ENCODE measurements at regions not wholly inside any gene's neighbourhood (a gene's known extent, or its start where the extent isn't known, plus 50 kb on each side); places are given as distances from the start of the nearest gene placed in this dataset.
"Not testable (repeated sequence)": the region's sequence is repeated elsewhere in the genome, so short reads cannot be mapped to it uniquely, and the experiment has no call there.

DNA sequence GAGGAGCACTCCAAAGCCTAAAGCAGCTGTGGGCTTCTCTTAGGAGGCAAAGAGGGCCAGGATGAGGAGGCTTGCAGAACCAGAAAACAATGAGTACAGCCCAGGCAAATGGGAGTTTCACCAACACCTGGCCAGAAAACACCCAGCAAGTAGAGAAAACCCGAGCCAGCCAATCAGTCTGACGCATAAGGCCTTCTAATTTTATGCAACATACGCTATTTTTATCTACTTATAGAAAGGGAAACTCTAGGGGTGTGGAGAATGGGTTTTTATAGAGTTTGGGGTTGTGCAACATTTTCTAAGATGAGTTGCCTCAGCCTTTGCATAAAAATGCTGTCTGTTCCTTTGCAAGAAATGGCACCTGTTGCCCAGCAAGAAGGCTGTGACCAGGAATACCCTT is 529.0 kb upstream of the CDH5 start:
- no peak for DNase-seq (ENCODE audit: low spot score)

DNA sequence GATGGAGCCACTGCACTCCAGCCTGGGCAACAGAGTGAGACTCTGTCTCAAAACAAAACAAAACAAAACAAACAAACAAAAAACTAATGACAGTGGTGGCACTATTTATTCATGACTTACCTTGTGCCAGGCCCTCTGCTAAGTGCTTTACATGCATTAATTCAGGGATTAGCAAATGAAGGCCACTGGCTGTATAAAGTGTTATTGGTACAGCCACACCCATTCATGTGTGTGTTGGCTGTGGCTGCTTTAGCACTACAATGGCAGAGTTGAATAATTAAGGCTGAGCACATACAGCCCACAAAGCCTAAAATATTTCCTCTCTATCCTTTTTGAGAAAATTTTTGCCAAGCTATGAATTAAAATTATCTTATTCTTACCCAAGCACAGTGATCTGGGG is 531.8 kb upstream of the CDH5 start:
- DNase-seq (ENCODE audit: low spot score), result no peak

DNA sequence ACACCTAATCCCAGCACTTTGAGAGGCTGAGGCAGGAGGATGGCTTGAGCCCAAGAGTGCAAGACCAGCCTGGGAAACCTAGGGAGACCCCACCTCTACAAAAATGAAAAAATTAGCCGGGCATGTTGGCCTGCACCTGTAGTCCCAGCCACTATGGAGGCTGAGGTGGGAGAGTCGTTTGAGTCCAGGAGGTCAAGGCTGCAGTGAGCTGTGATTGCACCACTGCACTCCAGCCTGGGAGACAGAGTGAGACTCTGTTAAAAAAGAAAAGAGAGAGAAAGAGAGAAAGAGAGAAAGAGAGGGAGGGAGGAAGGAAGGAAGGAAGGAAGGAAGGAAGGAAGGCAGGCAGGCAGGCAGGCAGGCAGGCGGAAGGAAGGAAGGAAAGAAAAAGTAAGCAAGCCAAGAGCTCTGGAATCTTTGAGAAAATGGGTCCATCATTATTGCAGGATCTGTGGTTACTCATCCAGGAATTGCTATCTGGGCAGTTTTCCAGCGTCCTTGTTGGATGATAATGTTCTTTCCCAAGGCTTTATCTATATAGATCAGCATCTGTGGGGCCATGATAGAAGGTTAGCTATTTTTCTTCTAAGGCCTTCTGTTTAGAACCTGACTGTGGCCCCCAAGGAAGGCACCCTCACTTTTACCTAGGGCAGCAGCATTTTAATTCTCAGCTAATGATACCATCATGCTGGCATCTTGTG is 533.2 kb upstream of the CDH5 start:
- no peak for DNase-seq (ENCODE audit: low spot score)

DNA sequence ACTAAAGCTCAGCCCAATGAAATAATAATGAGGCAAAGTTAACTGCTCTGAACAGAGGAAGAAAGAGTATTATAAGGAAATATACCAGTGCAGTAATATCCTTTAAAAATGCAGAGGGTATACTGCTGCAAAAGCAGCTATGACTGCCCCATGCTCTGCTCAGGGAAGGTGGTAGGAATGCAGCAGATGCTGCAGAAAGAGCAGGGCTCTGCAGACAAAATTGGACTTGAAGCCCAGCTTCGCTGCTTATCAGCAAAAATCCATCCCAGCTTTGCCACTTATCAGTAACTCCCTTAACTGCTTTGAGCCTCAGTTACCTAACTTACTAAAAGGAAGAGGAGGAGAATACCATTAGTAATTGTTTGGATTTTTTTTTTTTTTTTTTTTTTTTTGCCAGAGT is 533.8 kb upstream of the CDH5 start:
- DNase-seq (ENCODE audit: low spot score), result no peak

DNA sequence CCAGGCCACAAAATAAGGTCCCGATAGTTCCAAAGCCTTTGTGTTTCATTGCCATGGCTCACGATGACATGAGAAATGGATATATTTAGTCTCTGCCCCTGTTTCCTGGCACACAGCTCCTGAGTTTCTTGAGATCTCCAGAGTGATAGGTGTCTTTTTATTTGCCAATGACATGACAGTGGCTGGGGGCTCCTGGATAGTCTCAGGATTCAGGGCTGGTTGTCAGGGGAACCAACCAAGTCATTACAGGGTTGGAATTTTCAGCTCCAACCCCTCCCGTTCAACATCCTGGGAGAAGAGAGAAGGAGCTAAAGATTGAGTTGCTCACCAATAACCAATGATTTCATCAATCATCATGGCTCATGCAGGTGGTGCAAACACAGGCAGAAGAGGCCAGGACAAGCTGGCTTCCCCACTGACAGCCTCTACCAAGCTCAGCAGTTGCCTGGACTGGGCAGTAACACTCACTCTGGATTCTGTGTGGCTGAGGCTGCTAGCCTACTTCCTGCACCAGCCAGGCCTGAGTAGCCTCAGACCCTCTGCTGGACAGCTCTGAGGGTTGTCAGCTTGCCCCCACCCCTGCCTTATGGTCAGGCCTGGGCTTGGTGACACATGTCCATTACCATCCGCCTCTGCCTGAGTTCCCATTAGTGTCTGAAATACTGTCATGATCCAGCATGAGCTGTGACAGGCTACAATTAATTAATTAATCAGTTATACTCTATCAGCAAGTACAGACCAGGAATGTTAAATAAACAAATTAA is 534.4 kb upstream of the CDH5 start:
- no peak for DNase-seq (ENCODE audit: low spot score)

DNA sequence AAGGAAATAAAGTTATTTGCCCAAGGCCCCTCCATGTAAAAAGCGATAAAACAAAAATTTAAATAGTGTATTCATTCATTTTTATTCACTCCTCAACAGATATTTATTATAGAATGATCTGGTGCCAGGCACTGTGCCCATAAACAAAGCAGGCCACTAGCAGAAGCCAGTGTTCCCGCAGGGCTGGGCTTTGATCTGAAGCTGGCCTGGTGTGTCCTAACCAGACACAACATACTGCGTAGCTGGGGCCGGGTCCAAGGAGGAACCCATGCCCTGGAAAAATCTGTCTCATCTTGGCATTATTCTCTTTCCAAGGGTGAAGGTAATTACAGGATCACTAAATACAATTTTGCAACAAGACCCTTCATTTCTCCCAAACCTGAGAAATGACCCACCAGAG is 537.4 kb upstream of the CDH5 start:
- DNase-seq (ENCODE audit: low spot score), result no peak

DNA sequence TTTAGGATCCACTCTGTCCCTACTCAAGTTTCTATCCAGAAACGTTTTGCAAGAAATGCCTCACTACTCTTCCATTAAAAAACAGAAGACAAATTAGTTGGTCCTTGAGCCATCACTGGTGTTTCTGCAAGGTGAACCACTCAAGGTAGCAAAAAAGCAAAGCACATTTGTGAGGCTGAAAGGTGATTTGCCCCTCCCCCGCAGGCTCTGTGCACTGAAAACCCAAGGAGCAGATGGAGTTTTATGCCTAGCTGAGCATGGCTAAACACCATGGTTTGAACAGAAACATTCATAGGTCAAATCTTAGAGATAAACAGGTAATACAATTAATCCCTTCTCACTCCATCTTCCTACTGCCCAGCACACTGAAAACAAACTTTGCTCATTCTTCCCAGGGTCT is 538.2 kb upstream of the CDH5 start:
- DNase-seq (ENCODE audit: low spot score), result no peak

DNA sequence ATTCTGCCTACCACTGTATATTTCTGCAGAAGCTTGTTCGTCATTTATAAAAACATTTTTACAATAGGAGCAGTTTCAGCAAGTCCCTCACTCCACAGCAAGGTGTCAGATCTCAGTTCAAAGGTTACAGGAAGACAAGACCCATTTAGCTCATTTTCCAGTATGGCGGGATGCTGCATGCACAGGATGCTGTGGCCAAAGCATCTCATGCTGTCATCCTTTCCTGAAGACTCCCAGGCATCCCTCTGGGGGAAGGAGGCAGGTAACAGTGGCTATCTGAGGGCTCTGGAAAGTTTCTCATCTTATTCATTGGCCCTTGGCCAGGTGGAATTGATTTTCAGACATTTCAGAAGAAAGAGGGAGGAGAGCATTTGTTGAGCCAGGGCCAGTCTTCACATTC is 539.3 kb upstream of the CDH5 start:
- DNase-seq (ENCODE audit: low spot score), result no peak

DNA sequence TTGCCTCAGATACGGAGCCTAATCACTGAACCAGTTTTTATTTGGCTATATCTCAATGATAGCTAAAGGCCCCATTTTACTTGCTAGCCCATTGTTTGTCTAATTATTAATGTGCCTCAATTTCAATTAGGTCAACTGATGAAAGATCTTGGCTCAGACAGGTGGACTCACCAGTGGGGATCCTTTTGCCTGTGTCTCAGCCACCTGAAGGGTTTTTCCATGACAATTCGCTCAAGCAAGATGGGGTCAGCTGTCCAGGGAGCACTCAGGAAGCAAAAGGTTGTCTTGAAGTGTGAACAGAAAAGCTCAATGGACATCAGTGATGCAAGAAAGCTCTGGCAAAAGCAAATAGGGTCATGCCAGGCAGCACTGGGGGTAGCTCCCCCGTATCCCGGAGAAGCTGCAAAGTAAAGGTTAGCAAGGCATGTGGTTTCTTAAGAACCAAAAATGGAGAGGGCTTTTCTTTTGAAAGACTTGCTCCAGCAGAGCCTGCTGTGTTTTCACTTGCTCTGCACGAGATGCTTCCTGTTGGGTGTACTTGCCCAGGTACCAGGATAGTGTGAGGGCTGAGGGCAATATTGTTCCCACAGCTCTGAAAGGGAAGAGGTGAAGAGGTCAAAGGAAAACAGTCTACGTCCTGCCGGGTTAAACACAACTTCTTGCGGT is 541.2 kb upstream of the CDH5 start:
- no peak for DNase-seq (ENCODE audit: low spot score)

DNA sequence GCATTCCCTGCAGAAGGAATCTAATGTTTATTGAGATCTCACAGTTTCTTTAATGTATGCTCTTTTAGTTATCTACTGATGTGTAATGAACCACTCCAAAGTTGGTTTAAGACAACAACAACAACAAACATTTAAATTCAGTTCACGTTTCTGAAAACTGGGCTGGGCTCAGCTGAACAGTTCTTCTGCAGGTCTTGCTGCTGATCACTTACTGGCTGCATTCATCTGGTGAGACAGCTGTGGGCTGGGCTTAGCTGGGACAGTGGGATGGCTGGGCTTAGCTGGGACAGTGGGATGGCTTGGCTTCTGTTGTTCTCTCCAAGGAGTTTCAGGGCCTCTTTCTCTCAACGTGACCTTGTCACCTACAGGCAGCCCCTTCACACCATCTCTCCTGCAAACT is 544.3 kb upstream of the CDH5 start:
- DNase-seq (ENCODE audit: low spot score), result no peak

DNA sequence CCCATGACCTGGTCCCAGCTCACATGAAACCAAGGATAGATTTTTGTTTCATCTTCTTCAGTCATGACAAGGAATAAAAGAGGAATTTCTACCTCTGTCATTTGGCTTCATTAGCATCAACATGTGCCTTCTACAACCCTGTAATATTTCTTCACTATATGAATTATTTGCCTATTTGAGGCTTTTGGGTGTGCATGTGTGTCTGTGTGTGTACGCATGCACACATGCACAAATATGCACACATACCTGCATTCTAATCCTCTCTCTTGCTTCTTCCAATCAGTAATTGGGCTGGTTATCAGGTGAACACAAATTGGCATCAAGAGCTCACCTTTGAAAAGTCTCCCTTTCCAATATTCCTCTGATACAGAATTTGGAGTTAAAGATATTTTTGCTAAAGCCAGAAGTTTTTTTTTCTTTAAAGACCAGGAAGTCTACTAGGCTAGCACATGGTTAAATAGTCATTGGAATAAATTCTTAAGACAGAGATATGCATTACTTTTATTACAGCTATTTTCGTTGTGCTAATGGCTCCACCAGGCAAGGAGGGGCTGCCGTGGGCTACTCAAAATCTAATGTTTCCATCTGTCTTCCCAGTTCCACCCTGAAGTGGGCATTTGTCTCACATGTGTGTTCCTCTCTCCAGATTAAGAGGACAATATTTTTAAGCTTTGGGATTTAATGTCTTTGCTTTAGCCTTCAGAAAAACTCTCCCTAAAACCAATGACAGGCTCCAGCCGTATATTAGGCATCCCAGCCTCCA is 547.2 kb upstream of the CDH5 start:
- DNase-seq (ENCODE audit: low spot score), result no peak

DNA sequence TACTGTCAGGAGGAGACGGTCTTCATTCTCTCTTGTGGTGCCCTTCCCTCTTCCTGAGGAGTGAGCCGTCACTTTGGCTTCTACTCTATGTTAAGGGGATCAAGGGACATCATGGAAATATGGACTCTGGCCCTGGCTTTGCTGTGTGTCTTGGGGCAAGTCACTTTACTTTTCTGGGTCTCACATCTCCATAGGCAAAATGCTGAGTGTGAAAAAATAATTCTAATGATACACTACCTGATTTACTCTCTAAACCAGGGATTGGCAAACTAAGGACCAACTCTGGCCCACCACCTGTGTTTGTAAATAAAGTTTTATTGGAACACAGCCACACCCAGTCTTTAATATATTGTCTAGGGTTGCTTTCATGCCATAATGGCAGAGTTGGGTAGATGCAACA is 548.7 kb upstream of the CDH5 start:
- no peak for DNase-seq (ENCODE audit: low spot score)

DNA sequence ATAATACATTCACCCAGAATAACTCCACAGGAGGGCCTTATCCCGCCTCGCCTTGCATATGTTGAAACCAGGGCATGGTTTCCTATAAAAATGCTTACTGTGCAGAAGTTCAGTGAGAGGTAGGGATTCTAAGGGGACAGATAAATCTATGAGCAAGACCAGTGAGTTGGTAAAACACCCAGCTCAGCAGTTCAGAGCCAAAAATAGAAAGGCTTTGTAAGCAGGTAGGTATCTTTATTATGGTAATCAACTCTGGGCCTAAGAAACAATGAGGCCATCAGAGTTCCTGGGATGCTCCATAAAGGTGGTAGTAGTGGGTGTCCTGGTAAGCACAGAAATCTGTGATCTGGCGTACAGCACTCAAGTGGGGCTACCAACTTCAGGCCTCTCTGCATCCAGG is 549.4 kb upstream of the CDH5 start:
- DNase-seq (ENCODE audit: low spot score), result no peak

DNA sequence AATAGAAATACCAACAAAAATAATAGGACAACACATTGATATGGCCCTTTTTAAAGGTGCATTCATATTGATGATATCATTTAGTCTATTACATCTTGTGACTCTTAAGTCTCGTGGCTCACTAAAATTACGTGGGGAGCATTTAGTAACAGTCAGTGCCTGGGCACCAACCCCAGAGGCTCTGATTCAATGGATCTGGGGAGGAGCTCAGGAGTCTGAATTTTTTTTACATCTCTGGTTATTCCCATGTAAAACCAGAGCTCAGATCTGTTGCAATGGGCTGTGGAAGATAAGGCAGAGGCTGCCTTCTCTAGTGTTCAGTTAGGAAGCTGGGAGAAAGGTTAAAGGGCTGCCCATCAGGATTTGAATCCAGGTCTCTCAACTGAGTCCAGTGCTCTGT is 549.9 kb upstream of the CDH5 start:
- DNase-seq (ENCODE audit: low spot score), result no peak

DNA sequence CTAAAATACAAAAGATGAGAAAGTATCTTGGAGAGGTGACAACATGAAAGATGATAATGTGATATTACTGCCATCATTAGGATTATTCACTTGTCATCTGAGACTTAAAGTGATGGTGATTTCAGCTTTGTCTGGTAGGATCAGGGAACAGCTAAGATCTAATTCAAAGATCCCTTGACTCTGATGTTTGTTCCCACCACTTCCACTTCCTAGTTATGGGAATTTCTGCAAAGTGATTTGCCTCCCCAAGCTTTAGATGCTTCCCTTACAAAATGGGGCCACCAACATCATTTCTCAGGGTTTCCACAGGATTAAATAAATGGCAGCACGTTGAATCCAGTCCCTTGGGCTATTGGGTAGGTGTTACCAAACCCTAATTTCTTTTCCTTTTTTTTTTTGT is 550.8 kb upstream of the CDH5 start:
- no peak for DNase-seq (ENCODE audit: low spot score)

DNA sequence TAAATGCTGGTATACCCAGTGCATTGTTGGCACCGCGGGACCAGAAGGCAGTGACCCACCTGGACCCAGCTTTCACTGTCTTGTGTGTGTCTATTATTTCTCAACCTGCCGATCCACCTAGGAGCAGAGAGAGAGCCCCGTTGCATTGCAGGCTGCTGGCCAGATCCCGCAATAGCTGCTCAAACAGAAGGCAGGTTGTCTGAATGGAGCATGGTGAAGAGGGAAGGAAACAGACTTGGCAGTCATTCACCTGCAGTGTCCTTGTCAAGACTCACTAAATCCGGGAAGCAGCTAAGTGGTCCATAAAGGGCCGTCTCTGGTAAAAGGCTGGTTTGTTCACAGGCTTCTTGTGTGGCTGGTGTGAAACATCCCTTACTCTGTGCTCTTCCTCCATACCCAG is 552.6 kb upstream of the CDH5 start:
- not testable (repeated sequence) for DNase-seq (ENCODE audit: low spot score)

DNA sequence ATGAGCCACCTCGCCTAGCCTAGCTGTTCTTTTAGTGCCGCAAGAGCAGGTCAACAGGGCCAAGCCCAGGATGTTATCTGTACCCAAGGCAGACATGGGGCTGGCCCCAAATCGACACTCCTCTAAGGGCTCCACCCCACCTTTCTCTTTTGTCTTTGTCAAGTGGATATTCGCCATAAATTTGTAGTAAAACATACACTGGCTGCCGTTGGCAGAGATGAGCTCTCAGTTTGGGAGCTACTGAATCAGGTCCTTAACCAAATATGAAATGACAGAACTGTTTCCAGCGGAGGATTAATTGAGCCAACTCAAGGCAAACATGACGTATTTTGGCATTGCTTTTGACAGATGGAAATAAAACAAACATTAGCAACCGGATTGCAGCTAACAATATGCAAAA is 556.9 kb upstream of the CDH5 start:
- DNase-seq (ENCODE audit: low spot score), result no peak

DNA sequence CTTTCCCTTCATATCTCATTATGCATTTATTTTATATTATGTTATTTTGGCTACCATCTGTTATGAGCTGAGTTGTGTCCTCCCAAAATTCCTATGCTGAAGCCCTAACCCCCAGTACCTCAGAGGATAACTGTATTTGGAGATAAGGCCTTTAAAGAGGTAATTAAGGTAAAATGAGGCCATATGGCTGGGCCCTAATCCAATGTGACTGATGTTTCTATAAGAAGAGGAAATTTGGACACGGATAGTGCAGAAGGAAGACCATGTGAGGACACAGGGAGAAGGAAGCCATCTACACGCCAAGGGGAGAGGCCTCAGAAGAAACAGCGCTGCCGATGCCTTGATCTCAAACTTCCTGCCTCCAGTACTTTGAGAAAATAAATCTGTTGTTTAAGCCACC is 557.7 kb upstream of the CDH5 start:
- no peak for DNase-seq (ENCODE audit: low spot score)

DNA sequence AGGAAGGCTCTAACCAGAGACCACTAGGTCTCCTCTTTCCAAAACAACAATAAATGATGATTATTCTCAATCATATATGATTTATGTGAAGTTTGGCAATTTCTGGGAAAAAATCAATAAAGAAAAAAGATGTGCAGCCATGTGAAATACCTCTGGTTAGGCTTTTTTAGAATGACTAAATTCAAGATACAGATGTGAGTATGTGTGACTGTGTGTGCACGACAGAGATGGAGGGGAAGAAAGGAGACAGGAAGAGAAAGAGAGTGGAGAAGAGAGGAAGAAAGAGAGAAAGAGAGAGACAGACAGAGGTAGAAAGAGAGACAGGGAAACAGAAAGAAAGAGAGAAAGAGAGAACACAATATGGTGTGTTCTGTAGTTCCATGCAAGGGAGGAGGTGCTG is 558.6 kb upstream of the CDH5 start:
- no peak for DNase-seq (ENCODE audit: low spot score)

DNA sequence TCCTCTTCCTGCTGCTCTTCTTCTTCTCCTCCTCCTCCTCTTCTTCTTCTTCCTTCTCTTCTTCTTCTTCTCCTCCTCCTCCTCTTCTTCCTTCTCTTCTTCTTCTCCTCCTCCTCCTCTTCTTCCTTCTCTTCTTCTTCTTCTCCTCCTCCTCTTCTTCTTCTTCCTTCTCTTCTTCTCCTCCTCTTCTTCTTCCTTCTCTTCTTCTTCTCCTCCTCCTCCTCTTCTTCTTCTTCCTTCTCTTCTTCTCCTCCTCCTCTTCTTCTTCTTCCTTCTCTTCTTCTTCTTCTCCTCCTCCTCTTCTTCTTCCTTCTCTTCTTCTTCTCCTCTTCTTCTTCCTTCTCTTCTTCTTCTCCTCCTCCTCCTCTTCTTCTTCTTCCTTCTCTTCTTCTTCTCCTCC is 560.8 kb upstream of the CDH5 start:
- not testable (repeated sequence) for DNase-seq (ENCODE audit: low spot score)

DNA sequence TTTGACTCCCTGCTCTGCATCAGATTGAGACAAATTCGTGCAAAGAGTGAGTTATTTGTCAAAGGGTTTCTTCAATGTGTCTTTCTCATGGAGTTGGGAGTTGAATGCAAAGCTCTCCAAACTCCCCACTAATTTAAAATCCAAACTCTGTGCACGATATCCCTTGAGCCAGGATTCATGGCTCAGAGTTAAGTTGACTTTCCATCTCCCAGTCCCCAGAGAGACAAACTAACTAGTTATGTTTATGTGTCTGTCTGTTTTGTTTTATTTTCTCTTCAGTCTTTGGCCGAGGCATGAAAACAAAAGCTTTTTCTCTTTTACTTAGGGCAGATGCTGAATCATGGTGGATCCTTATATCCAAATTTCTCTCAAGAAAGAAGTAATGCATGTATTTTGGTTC is 570.0 kb upstream of the CDH5 start:
- no peak for DNase-seq (ENCODE audit: low spot score)

DNA sequence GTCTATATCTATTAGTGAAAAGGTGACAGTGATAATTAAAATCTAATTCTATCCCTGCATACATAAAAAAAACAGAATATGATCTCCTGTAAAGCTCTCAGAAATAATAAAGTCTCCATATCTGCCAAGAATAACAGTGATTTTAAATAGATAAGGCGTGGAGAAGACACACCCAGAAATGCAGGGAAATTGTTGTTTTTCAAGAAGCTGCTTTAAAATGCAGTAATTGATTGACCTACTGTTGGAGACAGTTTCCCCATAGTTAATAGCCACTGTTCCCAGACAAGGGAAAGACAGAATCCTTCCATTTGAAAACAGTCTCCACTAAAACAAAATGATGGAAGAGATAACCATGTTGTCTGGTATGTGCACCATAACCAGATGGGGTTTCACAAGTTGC is 571.5 kb upstream of the CDH5 start:
- DNase-seq (ENCODE audit: low spot score), result no peak

DNA sequence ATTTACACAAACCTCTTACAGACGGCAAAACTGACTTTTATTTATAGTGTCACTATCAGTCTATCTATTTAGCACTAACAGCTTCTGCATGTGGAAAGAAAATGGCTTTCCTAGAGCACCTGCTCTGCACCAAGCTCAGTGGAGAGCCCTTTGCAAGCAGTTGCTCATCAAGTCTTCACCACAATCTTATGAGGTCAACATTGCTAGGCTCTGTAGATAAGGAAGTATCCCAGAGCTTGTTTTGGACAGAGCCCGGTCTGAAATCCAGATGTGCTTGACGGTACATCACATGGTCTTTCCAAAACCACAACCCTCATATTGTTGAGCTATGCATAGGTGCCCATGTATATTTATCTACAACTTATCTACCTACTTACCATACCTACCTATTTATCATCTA is 572.7 kb upstream of the CDH5 start:
- DNase-seq (ENCODE audit: low spot score), result no peak
